ENCODE measurements at regions not wholly inside any gene's neighbourhood (a gene's known extent, or its start where the extent isn't known, plus 50 kb on each side); places are given as distances from the start of the nearest gene placed in this dataset.
A peak's percentile ranks its signal among the peaks of the same experiment; 100 is the strongest.

- DNase-seq (ENCODE audit: low read depth in 2 of 3, low spot score in 2 of 3), result no peak
Measured at GRCh38 chr3:66165660-66166059, 55.1 kb upstream of the SLC25A26 start.

DNA sequence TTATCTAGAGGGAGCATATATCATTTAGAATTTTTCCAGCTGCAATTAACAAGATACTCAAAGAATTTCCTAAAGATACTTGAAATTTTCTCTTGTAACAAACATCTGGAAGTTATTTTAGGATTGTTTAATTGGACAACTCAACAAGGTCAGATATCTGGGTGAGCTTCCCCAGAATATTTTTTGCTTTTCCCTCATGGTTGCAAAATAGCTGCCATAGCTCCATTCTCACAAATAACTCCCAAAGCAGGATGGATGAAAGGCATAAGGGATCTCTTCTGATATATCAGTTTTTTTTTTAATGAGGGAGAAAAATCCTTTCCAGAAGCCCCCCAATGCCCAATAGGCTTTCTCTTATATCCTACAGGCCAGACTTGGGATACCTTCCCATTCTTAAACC is 56.6 kb upstream of the SLC25A26 start:
- no peak for DNase-seq (ENCODE audit: low read depth in 2 of 3, low spot score in 2 of 3)

GRCh38 chr3:66163222-66163621 is 57.6 kb upstream of the SLC25A26 start:
- no peak for DNase-seq (ENCODE audit: low read depth in 2 of 3, low spot score in 2 of 3)

DNA sequence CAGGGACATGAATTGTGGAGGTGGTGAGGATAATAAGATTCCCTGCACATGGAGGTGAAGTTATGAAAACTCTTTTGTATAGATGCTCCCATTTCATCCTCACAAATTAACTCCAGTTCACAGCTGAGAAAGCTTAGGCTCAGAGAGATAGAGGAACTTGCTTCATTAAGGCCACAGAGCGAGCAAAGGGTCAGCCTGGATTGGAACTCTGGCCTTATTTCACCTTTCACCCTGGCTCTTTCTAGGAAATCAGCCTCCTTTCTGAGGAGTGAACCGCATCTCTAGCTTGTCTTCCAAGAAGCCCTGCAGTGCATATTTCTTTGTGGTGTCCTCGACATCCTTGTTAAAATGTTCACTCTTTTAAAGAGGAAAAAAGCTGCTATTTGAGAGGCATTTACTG is 58.0 kb upstream of the SLC25A26 start:
- no peak for DNase-seq (ENCODE audit: low read depth in 2 of 3, low spot score in 2 of 3)

GRCh38 chr3:66158933-66159683 is 61.7 kb upstream of the SLC25A26 start:
- DNase-seq (ENCODE audit: low read depth in 2 of 3, low spot score in 2 of 3), result no peak

DNA sequence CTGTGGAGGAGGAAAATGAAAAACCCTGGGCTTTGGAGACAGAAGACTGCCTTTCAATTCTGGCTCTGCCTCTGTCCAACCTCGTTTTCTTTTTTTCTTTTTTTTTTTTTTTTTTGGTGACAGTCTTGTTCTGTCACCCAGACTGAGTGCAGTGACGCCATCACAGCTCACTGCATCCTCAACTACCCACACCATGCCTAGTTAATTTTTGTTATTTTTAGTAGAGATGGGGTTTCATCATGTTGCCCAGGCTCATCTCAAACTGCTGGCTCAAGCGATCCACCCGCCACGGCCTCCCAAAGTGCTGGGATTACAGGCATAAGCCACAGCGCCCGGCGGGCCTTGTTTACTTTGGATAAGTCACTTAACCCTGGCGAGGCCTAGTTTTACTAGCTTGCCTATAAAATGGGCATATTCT is 66.3 kb upstream of the SLC25A26 start:
- DNase-seq (ENCODE audit: low read depth in 2 of 3, low spot score in 2 of 3), result no peak

DNA sequence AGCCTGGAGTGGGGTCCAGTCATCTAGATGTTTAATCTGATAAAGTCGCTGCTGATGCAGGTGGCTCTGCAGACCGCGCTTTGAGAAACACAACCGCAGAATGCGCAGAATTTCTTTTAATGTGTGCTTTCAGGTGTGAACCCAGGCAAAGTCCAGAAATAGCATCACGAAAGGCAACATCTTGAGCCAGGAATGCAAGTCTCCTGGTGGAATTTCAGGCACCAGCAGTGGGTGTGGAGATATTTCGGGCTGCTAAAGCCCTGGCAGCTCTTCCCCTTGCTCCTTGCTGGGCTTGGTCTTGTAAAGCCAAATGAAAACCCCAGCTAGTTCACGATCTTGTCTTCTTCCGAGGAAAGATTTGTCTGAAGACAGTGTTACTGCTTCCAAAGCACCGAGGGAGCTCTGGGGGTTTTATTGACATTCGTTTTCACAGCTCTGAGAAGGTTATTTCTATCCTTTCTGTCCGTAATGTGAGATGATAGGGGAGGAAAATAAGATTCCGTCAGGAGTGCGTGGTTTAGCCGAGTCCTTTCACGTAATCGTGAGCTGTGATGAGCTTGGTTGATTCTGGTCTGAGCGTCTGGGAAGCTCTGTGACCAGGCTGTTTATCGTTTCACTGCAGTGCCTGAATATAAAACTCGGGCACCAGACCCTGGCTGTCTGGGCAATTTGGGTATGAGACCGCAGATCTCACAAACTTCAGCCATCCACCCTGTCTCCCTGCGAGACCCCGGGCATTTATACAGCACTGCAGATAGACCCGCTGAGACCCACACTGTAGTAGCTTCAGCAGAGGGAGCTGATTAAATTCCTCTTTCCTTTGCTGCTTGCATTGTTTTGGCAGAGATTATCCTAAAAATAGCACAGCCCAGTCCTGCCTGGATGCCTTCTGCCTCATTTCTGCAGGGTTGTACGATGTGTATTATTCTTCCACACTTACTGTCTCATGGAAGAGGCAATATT is 67.0 kb upstream of the SLC25A26 start:
- no peak for DNase-seq (ENCODE audit: low read depth in 2 of 3, low spot score in 2 of 3)

DNA sequence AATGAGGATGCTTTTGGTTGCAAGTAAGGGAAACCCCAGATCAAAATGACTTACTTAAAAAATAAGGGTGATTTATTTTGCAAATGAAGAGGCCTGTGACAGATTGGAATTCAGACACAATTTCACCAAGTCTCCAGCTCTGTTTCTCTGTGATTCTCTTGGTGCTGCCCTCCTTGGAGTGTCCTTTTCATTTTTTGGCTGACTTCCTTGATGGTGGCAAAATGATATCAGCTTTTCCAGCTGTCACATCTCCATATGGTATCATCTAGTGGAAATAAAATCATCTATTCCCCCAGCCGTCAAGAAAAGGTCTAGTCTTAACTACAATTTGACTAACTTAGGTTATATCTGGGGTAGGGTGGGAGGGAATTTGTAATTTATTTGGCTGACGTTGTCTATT is 68.5 kb upstream of the SLC25A26 start:
- no peak for DNase-seq (ENCODE audit: low read depth in 2 of 3, low spot score in 2 of 3)

- DNase-seq (ENCODE audit: low read depth in 2 of 3, low spot score in 2 of 3), result no peak
Measured at GRCh38 chr3:66150977-66151376, 69.8 kb upstream of the SLC25A26 start.

DNA sequence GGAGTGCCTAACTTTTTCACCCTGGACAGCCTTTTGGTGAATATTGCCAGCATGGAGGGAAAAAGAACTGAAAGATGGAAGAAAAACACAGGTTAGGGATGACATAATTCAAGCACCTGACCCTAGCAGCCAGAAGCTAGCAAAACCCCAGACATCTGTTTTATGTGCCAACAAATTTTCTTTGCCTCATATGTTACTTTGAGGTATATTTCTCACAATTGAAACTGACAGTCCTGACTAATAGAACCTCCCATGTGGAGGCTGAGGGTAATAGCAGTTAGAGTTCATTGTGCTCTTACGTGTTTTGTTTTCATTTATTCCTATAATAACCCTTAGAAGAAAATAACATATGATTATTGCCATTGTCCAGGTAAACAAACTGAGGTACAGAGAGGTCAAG is 71.5 kb upstream of the SLC25A26 start:
- DNase-seq (ENCODE audit: low read depth in 2 of 3, low spot score in 2 of 3), result no peak

GRCh38 chr3:66145408-66145733 is 75.4 kb upstream of the SLC25A26 start:
- no peak for DNase-seq (ENCODE audit: low read depth in 2 of 3, low spot score in 2 of 3)

DNA sequence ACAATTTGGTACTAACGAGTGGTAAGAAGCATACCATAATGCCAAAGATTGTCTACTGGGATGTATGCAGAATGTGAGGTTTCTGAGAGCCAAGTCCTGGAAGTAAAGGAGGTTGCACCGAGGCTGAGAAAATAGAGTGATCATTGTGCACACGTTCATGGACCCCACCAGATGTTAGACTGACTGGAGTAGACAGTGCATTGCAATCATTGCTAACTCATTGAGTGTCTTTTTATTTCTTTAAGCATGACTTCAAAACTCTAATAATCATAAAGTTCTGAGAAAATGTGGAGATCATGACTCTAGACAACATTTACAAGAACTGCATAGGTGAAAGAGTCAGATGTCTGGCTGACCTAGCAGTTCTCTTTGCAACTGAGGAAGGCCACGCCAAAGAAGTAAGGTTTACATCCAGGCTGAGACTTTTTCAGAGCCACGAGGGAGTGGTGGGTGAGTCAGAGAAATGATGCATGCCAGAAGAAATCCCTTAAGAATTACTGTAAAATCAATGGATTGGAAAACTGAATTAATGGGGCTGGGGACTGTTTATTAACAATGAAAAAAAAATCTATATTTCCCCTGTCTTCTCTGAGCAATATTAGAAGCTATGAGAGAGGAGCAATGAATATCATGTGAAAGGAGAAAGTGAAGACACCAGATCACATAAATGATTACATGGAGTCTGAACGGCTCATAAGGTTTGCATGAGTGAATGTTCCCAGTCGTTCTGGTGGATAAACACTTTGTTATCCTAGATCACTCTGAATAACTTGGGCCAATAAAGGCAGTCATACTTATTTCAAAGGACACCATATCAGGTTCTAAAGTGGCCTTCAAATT is 76.0 kb upstream of the SLC25A26 start:
- no peak for DNase-seq (ENCODE audit: low read depth in 2 of 3, low spot score in 2 of 3)

- no peak for DNase-seq (ENCODE audit: low read depth in 2 of 3, low spot score in 2 of 3)
Measured at GRCh38 chr3:66142079-66142478, 78.7 kb upstream of the SLC25A26 start.

- no peak for DNase-seq (ENCODE audit: low read depth in 2 of 3, low spot score in 2 of 3)
Measured at GRCh38 chr3:66140743-66141372, 79.9 kb upstream of the SLC25A26 start.

DNA sequence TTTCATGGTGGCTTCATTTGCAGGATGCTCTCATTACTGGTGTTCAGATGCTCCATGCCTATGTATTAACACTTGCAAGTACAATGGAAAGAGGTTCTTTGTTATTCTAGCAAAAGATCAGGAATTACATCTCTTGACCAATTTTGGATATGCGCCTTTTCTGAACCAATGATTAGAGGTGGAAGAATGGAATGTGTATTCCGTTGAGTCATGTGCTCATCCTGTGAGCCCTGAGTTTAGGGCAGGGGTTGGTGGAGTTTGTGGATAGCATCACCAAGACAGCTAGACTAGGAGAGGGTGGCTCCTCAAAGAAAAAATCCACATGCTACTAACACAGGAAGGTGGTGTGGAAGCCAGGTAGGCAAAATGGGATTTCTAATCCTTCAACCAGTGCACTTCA is 80.7 kb upstream of the SLC25A26 start:
- no peak for DNase-seq (ENCODE audit: low read depth in 2 of 3, low spot score in 2 of 3)

- no peak for DNase-seq (ENCODE audit: low read depth in 2 of 3, low spot score in 2 of 3)
Measured at GRCh38 chr3:66139415-66139814, 81.4 kb upstream of the SLC25A26 start.

DNA sequence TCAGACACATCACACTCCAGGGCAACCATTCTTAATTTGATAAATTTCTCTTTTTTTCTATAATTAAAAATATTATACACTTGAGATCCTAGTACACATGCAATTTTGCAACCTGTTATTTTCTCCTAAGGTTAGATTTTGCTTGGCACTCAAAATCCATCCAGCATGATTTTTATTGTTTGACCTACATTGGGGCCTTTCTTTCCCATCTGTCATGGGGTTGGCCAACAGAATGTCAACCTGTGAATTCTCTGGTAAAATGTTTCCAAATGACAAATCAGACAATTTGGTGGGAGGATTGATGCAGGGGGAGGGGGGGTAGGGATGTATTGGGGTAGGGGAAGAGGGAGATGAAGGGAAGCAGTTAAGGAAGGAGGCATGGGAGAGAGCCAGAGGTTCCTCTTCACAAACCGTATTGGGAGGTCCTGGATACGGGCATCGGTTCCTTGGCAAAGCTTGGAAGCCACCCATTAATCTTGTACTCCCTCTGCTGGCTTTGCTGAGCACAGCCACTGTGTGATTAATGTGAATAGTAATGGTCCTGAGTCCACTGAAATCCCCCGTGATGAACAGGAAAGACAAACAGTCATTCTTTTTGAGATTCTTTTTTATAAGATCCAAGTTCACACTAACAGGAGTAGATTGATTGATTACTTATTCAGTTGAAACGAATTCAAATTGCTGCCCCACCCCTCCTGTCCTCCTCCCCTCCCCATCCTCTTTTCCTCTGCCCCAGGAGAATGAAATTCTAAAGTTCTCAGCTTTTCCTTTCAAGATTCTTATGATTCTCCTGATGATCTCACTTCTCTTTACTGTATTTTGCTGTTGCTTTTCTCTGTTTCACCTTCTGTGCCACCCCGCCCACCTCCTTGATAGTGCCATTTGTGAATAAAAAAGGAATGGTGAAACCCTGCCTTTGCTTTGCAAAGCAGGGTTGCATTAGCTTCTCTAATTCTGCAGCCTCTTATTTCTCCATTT is 82.2 kb upstream of the SLC25A26 start:
- DNase-seq (ENCODE audit: low read depth in 2 of 3, low spot score in 2 of 3), result peak in 2 of 3 donors; percentile 21 to 47

DNA sequence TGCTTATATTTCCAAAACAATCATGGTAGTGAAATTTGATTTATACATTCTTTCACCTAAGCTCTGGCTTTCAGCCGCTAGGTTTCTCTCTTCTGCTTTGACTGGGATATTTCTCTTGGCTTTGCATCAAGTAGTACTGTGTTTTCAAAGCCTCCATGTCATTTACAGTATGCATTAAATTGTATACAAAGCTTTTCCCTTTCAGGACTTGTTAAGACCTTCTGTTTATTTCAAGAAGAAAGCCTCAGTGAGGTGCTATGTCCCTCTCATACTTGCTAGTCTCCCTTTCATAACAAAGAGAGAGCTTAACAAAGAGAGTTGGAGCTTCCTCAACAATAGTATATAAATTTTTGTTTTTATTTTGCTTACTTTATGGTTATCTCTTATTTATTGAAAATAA is 84.2 kb upstream of the SLC25A26 start:
- no peak for DNase-seq (ENCODE audit: low read depth in 2 of 3, low spot score in 2 of 3)

DNA sequence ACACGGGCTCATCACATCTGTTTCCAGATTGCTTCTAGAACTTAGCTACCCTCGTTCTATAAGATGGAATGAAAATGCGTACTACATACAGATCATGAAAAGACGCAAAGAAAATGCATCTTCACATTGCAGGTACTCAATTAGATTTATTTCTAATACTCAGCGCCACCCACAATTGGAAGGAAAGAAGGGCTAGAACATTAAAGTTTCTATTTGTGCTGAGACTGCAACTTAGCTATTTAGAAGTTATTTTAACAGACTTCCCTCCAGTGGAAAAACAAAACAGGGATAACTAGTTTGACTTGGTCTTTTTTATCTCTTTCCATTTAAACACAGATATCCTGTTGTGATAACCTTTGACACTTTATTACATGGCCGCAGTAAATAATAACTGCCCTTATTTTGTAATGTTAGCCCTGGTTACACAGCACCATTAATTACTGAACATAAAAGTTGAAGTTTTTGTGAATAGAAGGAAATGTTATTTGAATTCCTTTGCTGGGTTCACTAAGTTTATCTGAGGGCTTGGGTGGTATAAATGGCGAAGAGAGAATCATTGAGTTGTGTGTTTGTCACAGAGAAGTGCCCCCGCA is 86.9 kb upstream of the SLC25A26 start:
- DNase-seq (ENCODE audit: low read depth in 2 of 3, low spot score in 2 of 3), result no peak
